ENCODE measurements at regions not wholly inside any gene's neighbourhood (a gene's known extent, or its start where the extent isn't known, plus 50 kb on each side); places are given as distances from the start of the nearest gene placed in this dataset.

GRCh38 chr5:125348936-125349831, 602.7 kb upstream of the ZNF608 start:
- DNase-seq = no peak

DNA sequence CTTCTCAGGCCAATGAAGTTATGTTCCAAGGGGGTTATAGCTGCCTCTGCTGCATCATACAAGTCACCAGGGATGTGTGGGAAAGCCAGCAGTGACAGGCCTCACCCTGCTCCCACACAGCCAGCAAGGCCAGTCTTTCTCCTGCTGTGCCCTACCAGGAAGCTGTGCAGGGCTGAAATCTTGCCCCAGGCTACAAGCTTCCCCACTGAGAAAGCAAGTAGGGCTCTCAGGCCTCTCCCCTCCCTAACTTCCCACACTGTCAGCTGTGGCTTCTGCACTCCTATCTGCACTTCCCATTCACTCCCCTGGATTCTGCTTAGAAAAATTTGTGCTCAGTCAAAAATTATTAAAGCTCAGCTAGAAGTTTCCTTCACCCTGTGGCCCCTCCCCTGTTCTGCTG, 611.2 kb upstream of the ZNF608 start:
- no peak for DNase-seq

DNA sequence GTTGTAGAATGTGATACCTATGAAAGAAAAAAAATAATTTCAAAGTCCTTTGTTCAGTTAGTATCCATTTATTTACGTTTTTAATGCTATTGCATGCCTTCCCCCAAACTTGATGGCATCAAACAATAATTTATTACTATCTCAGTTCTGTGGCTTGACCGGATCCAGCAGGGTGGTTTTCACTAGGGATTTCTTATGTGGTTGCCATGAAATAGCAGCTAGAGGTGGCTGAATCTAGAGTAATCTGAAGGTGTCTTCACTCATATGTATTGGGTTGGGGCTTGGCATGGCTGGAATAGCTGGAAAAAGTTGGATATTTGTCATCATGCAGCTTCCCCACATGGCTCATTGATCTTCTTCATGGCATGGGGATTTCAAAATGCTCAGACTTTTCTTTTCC, 619.3 kb upstream of the ZNF608 start:
- DNase-seq = no peak

- no peak for DNase-seq
Observed at GRCh38 chr5:125367702-125368101, 621.3 kb upstream of the ZNF608 start.

DNA sequence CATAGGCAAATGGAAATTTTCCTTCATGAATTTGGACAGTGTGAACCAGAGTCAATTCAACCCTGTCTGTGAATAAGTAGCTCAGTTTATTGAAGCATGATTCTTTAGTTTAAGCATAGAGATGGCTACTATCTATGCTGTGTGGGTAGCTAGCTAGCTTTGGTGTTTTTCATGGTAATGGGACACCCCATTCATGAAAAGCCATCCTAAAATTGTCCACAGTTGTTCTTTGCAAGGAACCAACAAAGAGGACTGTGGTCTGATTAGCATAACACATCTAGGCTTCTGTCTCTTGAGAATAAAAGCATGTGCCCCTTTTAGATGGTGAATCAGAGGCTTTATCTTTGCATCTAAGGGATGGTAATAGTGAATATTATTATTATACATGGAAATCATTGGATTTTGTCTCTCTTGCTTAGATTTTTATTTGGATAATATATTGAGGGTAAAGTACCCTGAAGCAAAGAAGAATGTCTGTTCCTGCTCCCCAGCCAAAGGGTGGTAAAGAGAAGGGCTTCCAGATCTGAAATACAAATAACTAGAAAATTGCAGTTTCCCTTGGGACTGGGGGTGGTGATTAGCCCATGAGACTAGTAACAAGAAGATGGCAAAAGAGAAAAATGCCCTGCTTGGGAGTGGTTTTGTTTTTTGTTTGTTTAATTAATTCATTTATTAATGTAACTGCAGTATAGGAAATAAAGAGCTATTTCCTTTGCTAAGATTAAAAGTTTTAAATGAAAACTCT, 624.2 kb upstream of the ZNF608 start:
- DNase-seq = no peak

DNA sequence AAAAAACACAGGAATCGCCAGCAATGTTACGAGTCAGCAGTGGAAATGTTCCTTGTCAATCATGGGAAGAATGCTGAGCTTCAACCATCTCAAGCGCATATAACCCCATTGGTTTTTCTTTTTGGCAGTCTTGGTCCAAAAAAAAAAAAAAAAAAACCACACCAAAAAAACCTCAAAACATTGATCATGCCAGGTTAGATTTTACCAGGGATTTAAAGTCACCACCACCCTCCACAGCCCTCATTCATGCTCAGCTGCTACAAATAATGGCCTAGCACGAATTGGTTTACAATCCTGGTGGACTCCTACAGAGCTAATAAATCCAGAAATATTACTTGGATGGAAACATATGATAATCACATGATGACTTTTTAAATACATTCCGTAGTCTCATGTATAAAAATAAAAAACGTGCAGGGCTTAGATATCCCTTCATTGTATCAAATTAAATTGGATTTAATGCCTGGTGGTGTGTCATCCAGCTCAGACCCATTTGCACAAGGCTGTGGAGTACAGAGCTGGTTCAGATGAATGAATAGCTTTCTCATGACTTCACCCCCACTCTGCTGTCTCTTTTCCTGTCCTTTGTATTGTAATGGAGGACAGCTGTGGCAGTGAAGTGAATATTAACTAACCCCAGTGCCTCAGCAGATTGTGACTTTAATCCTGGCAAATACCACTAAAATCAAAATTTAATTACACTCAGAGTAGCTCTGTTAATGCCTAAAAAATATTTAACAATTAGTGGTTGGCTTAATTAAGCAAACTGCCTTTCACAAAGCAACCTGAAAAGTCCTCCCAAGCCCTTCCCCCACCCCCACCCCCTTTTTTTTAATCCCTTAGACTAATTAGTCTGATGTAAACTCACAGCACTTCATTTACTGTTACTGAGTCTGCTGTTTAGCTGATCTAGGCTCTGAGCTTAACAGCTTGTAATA, 626.5 kb upstream of the ZNF608 start:
- peak; percentile 25 for DNase-seq

GRCh38 chr5:125375143-125375542, 628.7 kb upstream of the ZNF608 start:
- DNase-seq = no peak

DNA sequence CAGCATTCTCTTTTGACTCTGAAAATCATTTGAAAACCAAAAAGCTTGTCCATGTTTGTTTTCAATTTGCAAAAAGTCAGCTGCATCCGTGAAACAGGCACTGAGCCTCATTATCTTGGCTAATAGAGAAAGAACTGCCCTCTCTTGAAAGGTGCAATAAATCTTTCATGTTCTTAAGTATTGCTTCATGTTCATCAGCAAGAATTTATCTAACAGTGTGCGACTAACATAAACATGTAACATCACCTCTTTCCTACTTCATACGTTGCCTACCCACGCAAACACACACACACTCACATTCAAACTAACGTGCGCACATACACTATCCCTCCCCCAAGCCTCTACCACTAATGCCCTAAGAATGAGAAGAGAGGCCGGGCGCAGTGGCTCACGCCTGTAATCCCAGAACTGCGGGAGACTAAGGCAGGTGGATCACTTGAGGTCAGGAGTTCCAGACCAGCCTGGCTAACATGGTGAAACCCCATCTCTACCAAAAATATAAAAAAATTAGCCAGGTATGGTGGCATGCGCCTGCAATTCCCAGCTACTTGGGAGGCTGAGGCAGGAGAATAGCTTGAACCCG, 629.7 kb upstream of the ZNF608 start:
- no peak for DNase-seq

DNA sequence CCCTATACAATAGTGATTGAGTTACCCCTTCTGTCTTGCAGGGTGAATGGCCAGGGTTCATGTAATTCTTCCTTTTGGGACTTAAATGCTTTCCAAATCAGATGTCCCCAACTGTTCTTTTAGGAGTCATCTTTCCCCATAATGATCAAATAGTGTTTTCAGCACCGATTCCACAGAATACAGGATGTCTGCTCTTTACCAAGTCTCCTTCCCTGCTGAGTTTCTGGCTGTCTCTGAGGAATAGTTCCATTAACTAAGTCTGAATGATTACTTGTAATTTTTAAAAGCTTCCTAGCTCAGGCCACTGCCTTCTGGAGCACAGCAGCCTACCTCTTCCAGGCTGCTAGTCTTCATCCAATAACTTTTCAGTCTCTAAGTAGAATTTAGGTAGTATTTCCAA, 630.7 kb upstream of the ZNF608 start:
- DNase-seq = no peak

GRCh38 chr5:125381290-125381689, 634.9 kb upstream of the ZNF608 start:
- no peak for DNase-seq

GRCh38 chr5:125384071-125384470, 637.6 kb upstream of the ZNF608 start:
- no peak for DNase-seq

DNA sequence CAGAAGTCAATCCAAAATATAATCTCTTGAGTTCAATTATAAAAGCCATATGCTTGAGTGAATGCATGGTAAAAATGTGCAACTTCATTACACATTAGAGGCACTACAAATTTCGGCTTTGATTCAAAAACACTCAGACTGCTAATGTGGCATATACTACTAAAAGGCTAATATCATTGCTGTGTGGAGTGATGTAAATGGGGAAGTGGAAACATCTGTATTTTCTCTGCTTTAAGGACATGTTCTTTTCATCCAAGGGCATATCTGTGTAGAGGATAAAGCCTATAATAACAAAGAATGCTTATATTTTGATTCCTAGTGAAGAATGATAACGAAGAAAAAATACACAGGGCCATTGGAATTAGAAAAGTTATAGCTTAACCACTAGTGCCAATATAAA, 643.9 kb upstream of the ZNF608 start:
- DNase-seq = no peak

GRCh38 chr5:125393221-125393815, 646.9 kb upstream of the ZNF608 start:
- DNase-seq = no peak

DNA sequence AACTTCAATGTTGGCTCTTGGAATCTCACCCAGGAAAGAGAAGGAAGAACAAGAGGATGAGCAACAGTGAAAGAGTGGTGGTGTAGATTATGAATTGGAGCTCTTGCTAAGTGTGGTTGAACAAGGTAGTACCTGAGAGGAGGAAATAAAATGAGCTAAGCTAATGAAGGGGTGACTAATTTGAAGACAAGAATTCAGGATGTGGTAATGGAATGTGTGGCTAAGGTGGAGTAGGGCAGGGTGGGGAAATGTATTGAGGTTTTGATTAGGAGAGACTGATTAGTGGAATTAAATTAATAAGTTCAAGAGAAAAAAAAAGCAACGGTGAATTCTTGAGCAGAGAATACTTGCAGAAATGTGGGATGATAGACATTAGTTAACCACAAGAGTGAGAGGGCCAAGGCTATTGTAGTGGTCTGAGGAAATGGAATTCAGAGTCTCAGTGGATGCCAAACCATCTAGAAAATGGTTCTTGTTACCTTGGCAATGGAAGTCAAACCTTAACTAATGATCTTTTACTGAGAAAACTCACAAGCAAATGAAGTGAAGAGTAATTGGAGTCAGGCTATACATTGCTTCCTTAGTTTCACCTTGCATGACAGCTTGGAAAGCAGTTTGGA, 648.3 kb upstream of the ZNF608 start:
- DNase-seq = no peak

GRCh38 chr5:125396462-125396861, 650.0 kb upstream of the ZNF608 start:
- DNase-seq = no peak

DNA sequence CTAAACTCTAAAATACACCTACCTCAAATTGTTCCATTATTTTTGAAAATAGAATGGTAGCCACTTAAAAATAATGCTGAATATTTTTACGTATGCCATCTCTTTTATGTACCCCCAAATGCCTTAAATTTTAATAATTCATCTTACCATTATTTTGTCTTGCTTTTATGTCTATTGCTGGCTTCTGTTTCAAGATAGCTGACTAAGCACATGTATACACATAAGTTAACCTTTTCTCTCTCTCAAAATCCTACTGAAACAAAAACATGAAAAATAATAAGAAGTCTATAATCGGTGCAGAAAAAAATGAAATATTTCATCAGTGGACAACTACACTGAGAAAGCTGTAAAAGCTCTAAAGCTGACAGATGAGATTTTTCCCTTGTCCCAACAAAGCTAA, 652.0 kb upstream of the ZNF608 start:
- DNase-seq = no peak

GRCh38 chr5:125399885-125400284, 653.4 kb upstream of the ZNF608 start:
- DNase-seq = no peak

- no peak for DNase-seq
Observed at GRCh38 chr5:125401724-125402622, 655.5 kb upstream of the ZNF608 start.

- no peak for DNase-seq
Observed at GRCh38 chr5:125402787-125403186, 656.3 kb upstream of the ZNF608 start.

GRCh38 chr5:125404056-125404455, 657.6 kb upstream of the ZNF608 start:
- DNase-seq = no peak
